ENCODE measurements at regions not wholly inside any gene's neighbourhood (a gene's known extent, or its start where the extent isn't known, plus 50 kb on each side); places are given as distances from the start of the nearest gene placed in this dataset.

DNA sequence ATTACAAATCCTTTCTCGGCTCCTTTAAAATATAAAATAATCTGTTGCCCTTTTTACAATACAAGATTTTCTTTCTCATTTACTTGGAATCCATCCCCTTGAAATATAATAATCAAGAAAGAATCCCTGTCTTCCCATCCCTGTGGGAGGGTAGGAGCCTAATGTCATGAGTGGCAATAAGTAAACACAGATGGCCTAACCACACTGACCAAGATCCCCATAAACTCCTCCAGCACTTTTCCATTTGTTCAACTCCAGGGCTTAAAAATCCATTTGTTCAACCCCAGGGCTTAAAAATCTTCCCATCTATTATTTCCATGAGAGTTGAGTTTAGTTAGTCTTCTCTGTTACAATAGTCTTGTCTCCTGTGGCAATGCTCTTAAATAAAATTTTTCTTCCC lies 297.6 kb downstream of the CDH7 start:
- TF ChIP-seq, protein P1, sequence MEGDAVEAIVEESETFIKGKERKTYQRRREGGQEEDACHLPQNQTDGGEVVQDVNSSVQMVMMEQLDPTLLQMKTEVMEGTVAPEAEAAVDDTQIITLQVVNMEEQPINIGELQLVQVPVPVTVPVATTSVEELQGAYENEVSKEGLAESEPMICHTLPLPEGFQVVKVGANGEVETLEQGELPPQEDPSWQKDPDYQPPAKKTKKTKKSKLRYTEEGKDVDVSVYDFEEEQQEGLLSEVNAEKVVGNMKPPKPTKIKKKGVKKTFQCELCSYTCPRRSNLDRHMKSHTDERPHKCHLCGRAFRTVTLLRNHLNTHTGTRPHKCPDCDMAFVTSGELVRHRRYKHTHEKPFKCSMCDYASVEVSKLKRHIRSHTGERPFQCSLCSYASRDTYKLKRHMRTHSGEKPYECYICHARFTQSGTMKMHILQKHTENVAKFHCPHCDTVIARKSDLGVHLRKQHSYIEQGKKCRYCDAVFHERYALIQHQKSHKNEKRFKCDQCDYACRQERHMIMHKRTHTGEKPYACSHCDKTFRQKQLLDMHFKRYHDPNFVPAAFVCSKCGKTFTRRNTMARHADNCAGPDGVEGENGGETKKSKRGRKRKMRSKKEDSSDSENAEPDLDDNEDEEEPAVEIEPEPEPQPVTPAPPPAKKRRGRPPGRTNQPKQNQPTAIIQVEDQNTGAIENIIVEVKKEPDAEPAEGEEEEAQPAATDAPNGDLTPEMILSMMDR (IDR thresholded peaks at IDR 0.05), result no peak
- intact Hi-C loops (cut with DNase I, micrococcal nuclease), result no loop called here
- Mint-ChIP-seq H3K4me3 (no peak overlapping the region), H3K4me1 (ENCODE audit: low read depth) (no peaks in the 10 kb centered on the region), H3K27me3 (no peaks in the 10 kb centered on the region), H3K36me3 (ENCODE audit: low read depth) (no peaks in the 10 kb centered on the region), H3K9me3 (peaks cover 7% of the 10 kb centered on the region), H3K27ac (no peak overlapping the region)
- H3K4me1 ChIP-seq (ENCODE audit: insufficient read depth, low read length), result no peaks in the 10 kb centered on the region
- ChIA-PET CTCF (no interaction called here), POLR2A (no interaction called here)
- no peaks in the 10 kb centered on the region for H3K36me3 ChIP-seq (ENCODE audit: insufficient read depth, low read length)
- H3K27ac ChIP-seq (ENCODE audit: low read depth in 1 of 2, low read length in 2 of 2), result no peak overlapping the region
- H3K27me3 ChIP-seq (ENCODE audit: control insufficient read depth in 1 of 2, insufficient read depth in 2 of 2, low read length in 2 of 2), result no peaks in the 10 kb centered on the region
- ATAC-seq (ENCODE audit: poor library complexity), result no peak
- no peaks in the 10 kb centered on the region for H3K9me3 ChIP-seq (ENCODE audit: control insufficient read depth in 1 of 2, insufficient read depth in 1 of 2, low read length in 2 of 2)
- DNase-seq, result no peak
- no peak overlapping the region for H3K4me3 ChIP-seq (ENCODE audit: low read length)

DNA sequence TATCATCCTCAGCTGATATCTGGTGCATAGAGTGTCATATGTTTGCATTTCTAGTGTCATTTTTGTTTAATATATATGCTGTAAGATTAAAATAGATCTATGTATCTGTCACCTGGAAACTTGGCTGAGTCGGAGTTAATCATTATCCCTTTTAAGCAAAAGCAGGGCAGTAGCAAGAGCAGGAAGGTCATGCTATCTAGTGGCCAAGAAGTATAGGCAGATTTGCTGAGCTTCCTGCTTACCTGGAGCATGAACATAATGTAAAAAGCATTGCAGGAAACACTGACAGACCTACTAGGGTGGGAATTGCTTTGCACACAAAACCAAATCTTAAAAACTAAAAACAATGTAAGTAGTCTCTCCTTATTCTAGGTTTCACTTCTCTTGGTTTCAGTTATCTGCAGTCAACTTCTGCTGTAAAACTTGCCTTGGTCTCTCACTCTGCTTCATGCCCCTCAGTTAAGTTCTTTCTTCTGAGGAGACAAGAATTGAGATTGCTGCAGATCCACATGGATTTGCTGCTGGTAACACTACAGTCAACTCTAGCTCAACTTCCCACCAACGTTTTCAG lies 295.3 kb downstream of the CDH7 start:
- Mint-ChIP-seq H3K36me3 (ENCODE audit: low read depth) (no peaks in the 10 kb centered on the region), H3K27ac (no peak overlapping the region), H3K27me3 (no peaks in the 10 kb centered on the region), H3K4me1 (ENCODE audit: low read depth) (no peaks in the 10 kb centered on the region), H3K9me3 (peaks cover 5% of the 10 kb centered on the region), H3K4me3 (no peak overlapping the region)
- ATAC-seq (ENCODE audit: poor library complexity), result no peak
- Histone ChIP-seq H3K36me3 (ENCODE audit: insufficient read depth, low read length) (no peaks in the 10 kb centered on the region), H3K9me3 (ENCODE audit: control insufficient read depth in 1 of 2, insufficient read depth in 1 of 2, low read length in 2 of 2) (no peaks in the 10 kb centered on the region), H3K27ac (ENCODE audit: low read depth in 1 of 2, low read length in 2 of 2) (no peak overlapping the region), H3K4me3 (ENCODE audit: low read length) (no peak overlapping the region), H3K27me3 (ENCODE audit: control insufficient read depth in 1 of 2, insufficient read depth in 2 of 2, low read length in 2 of 2) (no peaks in the 10 kb centered on the region), H3K4me1 (ENCODE audit: insufficient read depth, low read length) (no peaks in the 10 kb centered on the region)
- no peak for DNase-seq
- intact Hi-C loops (cut with DNase I, micrococcal nuclease), result no loop called here
- TF ChIP-seq, protein P1 (IDR thresholded peaks at IDR 0.05), result no peak
- POLR2A ChIA-PET, result no interaction called here
- CTCF ChIA-PET, result no interaction called here

DNA sequence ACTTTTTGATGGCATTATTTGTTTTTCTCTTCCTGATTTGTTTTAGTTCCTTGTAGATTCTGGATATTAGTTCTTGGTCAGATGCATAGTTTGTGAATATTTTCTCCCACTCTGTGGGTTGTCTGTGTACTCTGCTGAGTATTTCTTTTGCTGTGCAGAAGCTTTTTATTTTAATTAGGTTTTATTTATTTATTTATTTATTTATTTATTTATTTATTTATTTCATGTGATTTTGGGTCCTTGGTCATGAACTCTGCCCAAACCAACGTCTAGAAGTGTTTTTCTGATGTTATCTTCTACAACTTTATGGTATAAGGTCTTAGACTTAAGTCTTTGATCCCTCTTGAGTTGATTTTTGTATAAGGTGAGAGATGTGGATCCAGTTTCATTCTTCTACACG lies 292.2 kb downstream of the CDH7 start:
- H3K27me3 ChIP-seq (ENCODE audit: control insufficient read depth in 1 of 2, insufficient read depth in 2 of 2, low read length in 2 of 2), result no peaks in the 10 kb centered on the region
- H3K36me3 ChIP-seq (ENCODE audit: insufficient read depth, low read length), result no peaks in the 10 kb centered on the region
- Mint-ChIP-seq H3K27me3 (no peaks in the 10 kb centered on the region), H3K4me3 (no peak overlapping the region), H3K27ac (no peak overlapping the region), H3K4me1 (ENCODE audit: low read depth) (no peaks in the 10 kb centered on the region), H3K9me3 (peaks cover 5% of the 10 kb centered on the region), H3K36me3 (ENCODE audit: low read depth) (no peaks in the 10 kb centered on the region)
- H3K4me1 ChIP-seq (ENCODE audit: insufficient read depth, low read length), result no peaks in the 10 kb centered on the region
- TF ChIP-seq, protein P1 (IDR thresholded peaks at IDR 0.05), result no peak
- CTCF ChIA-PET, result no interaction called here
- H3K27ac ChIP-seq (ENCODE audit: low read depth in 1 of 2, low read length in 2 of 2), result no peak overlapping the region
- intact Hi-C loops (cut with DNase I, micrococcal nuclease), result no loop called here
- H3K9me3 ChIP-seq (ENCODE audit: control insufficient read depth in 1 of 2, insufficient read depth in 1 of 2, low read length in 2 of 2), result no peaks in the 10 kb centered on the region
- DNase-seq, result no peak
- ATAC-seq (ENCODE audit: poor library complexity), result no peak
- H3K4me3 ChIP-seq (ENCODE audit: low read length), result no peak overlapping the region
- POLR2A ChIA-PET, result no interaction called here
